OCI-LY3 (cell line): ENCODE measurements at regions not wholly inside any gene's neighbourhood (a gene's known extent, or its start where the extent isn't known, plus 50 kb on each side); places are given as distances from the start of the nearest gene placed in this dataset.
A peak's percentile ranks its signal among the peaks of the same experiment; 100 is the strongest.

Source experiments
- H2AFZ ChIP-seq: fragments of 200-600, 300-600 bp; shearing (Covaris generic); 2 replicates; pipeline ENCODE4 v1.6.0; 2014; ENCODE audit warnings: antibody characterized with exemption, low read depth, low read length
- H3K27ac ChIP-seq: fragments of 200-600, 300-600 bp; sonication (generic); 2 replicates; pipeline ENCODE4 v1.5.1; 2014; ENCODE audit warnings: mild to moderate bottlenecking, low read length, moderate library complexity, mixed read lengths
- H3K27me3 ChIP-seq: fragments of 200-600, 300-600 bp; sonication (generic); 2 replicates; pipeline ENCODE4 v1.6.1; 2014; ENCODE audit warnings: low read depth, low read length, mixed read lengths
- H3K36me3 ChIP-seq: fragments of 200-600, 300-600 bp; sonication (generic); replicated peaks from 2 replicates; pipeline ENCODE3; 2014; ENCODE audit warnings: low read depth, low read length, mixed read lengths
- H3K4me1 ChIP-seq: fragments of 300-600, 200-600 bp; sonication (generic); 2 replicates; pipeline ENCODE4 v1.6.1; 2014; ENCODE audit warnings: low read length, mixed read lengths
- H3K4me2 ChIP-seq: fragments of 200-600, 300-600 bp; sonication (generic); 2 replicates; pipeline ENCODE4 v1.6.1; 2014; ENCODE audit warnings: low read length, mixed read lengths
- H3K4me3 ChIP-seq: fragments of 300-600, 200-600 bp; sonication (generic); 2 replicates; pipeline ENCODE4 v1.5.1; 2014; ENCODE audit warnings: antibody characterized with exemption, mild to moderate bottlenecking, low read length, moderate library complexity
- H3K79me2 ChIP-seq: fragments of 300-600, 200-600 bp; shearing (Covaris generic); 2 replicates; pipeline ENCODE4 v1.6.1; 2014; ENCODE audit warnings: mild to moderate bottlenecking, low read length, mixed read lengths
- H3K9ac ChIP-seq: fragments of 300-600, 200-600 bp; shearing (Covaris generic); 2 replicates; pipeline ENCODE4 v1.6.0; 2014; ENCODE audit warnings: mild to moderate bottlenecking, low read length, moderate library complexity
- H3K9me3 ChIP-seq: fragments of 200-600, 300-600 bp; shearing (Covaris generic); 2 replicates; pipeline ENCODE4 v1.6.1; 2014; ENCODE audit warnings: low read length, mixed read lengths; ENCODE audit not compliant: insufficient read depth
- H4K20me1 ChIP-seq: fragments of 200-600, 300-600 bp; sonication (generic); 2 replicates; pipeline ENCODE4 v1.6.1; 2016; ENCODE audit warnings: low read length, mixed read lengths; ENCODE audit not compliant: insufficient read depth
- CTCF ChIP-seq: fragments of 200-600, 300-600 bp; sonication (generic); IDR thresholded peaks from 2 replicates; pipeline ENCODE4 v1.5.1; 2014; ENCODE audit warnings: antibody characterized with exemption, low read length, low read depth
- EZH2phosphoT487 ChIP-seq: fragments of 200-600 bp; shearing (Covaris generic); IDR thresholded peaks from 2 replicates; pipeline ENCODE4 v1.6.1; 2018; ENCODE audit warnings: antibody characterized with exemption, mixed run types, low read depth

- no peaks in the 10 kb centered on the region for H4K20me1 ChIP-seq
- no peak overlapping the region for H3K4me2 ChIP-seq
- no peaks in the 10 kb centered on the region for H3K79me2 ChIP-seq
- no peak overlapping the region for H3K4me3 ChIP-seq
- no peak overlapping the region for H3K9ac ChIP-seq
- H3K27me3 ChIP-seq, result no peaks in the 10 kb centered on the region
- H2AFZ ChIP-seq, result no peak overlapping the region
- H3K27ac ChIP-seq, result no peak overlapping the region
- H3K36me3 ChIP-seq, result no peaks in the 10 kb centered on the region
- TF ChIP-seq CTCF (no peak), EZH2phosphoT487 (no peak)
- no peaks in the 10 kb centered on the region for H3K9me3 ChIP-seq
- H3K4me1 ChIP-seq, result peaks cover 6% of the 10 kb centered on the region
Measured at GRCh38 chr6:140544431-140544830, 1170.0 kb upstream of the CITED2 start.

GRCh38 chr6:140542863-140543262 lies 1168.4 kb upstream of the CITED2 start:
- H4K20me1 ChIP-seq, result no peaks in the 10 kb centered on the region
- H3K4me2 ChIP-seq, result no peak overlapping the region
- H2AFZ ChIP-seq, result no peak overlapping the region
- no peak overlapping the region for H3K4me3 ChIP-seq
- H3K9me3 ChIP-seq, result no peaks in the 10 kb centered on the region
- H3K9ac ChIP-seq, result no peak overlapping the region
- peaks cover 6% of the 10 kb centered on the region for H3K4me1 ChIP-seq
- no peaks in the 10 kb centered on the region for H3K36me3 ChIP-seq
- no peak for TF ChIP-seq EZH2phosphoT487
- TF ChIP-seq CTCF, result no peak
- H3K79me2 ChIP-seq, result no peaks in the 10 kb centered on the region
- H3K27me3 ChIP-seq, result no peaks in the 10 kb centered on the region
- no peak overlapping the region for H3K27ac ChIP-seq

- Histone ChIP-seq H3K9ac (no peak overlapping the region), H3K9me3 (no peaks in the 10 kb centered on the region; the same call in 1 of the 2 replicates), H3K27ac (no peak overlapping the region), H3K4me2 (no peak overlapping the region), H3K4me3 (no peak overlapping the region), H4K20me1 (no peaks in the 10 kb centered on the region), H3K36me3 (no peaks in the 10 kb centered on the region), H3K4me1 (peaks cover 6% of the 10 kb centered on the region), H3K27me3 (no peaks in the 10 kb centered on the region), H3K79me2 (no peaks in the 10 kb centered on the region), H2AFZ (no peak overlapping the region)
- TF ChIP-seq CTCF (no peak), EZH2phosphoT487 (no peak)
Measured at GRCh38 chr6:140541288-140541687, 1166.8 kb upstream of the CITED2 start.

- TF ChIP-seq EZH2phosphoT487 (no peak), CTCF (no peak)
- Histone ChIP-seq H3K27me3 (no peaks in the 10 kb centered on the region), H3K79me2 (no peaks in the 10 kb centered on the region), H3K36me3 (no peaks in the 10 kb centered on the region), H3K27ac (no peak overlapping the region), H3K4me1 (peaks cover 6% of the 10 kb centered on the region), H3K4me2 (peak overlapping the region; percentile 21; the same call in 1 of the 2 replicates), H4K20me1 (no peaks in the 10 kb centered on the region), H3K9me3 (no peaks in the 10 kb centered on the region; the same call in 1 of the 2 replicates), H3K9ac (no peak overlapping the region), H2AFZ (no peak overlapping the region), H3K4me3 (no peak overlapping the region)
Measured at GRCh38 chr6:140540743-140541142, 1166.3 kb upstream of the CITED2 start.
